Kidney (tissue), 13 donors: ENCODE measurements at regions not wholly inside any gene's neighbourhood (a gene's known extent, or its start where the extent isn't known, plus 50 kb on each side); places are given as distances from the start of the nearest gene placed in this dataset.

Experiments used
- DNase-seq, 5 donors: peaks; one replicate each; pipeline ENCODE4 v3.0.0-alpha.2; 2013 to 2020
- FAIRE-seq: peaks from 2 replicates; lab custom pipeline; 2012; peaks lifted over from hg19 to GRCh38; lab: Jason Lieb, UNC
- H3K27ac ChIP-seq, 2 donors: one replicate each; pipeline ENCODE4 v1.7.0; 2013; ENCODE audit warnings: low read depth in 2 of 2, low read length in 2 of 2, inconsistent platforms in 1 of 2
- H3K27me3 ChIP-seq: one replicate; pipeline ENCODE4 v1.7.1; 2013; ENCODE audit warnings: low read length, inconsistent platforms; ENCODE audit not compliant: control insufficient read depth, insufficient read depth
- H3K36me3 ChIP-seq, 3 donors: one replicate each; pipeline versions ENCODE4 v1.7.0 to v1.7.1; 2013; ENCODE audit warnings: low read length in 3 of 3, control low read depth in 1 of 3, inconsistent platforms in 1 of 3; ENCODE audit not compliant: insufficient read depth in 3 of 3, control insufficient read depth in 2 of 3
- H3K4me1 ChIP-seq, 3 donors: one replicate each; pipeline versions ENCODE4 v1.7.0 to v1.7.1; 2013; ENCODE audit warnings: low read length in 3 of 3, inconsistent platforms in 1 of 3, low read depth in 1 of 3; ENCODE audit not compliant: control insufficient read depth in 2 of 3, insufficient read depth in 2 of 3
- H3K4me3 ChIP-seq, 3 donors: one replicate each; pipeline versions ENCODE4 v1.7.0 to v1.8.1; 2013; ENCODE audit warnings: low read length in 3 of 3, control low read depth in 1 of 3, inconsistent platforms in 1 of 3
- H3K9ac ChIP-seq, 3 donors: one replicate each; pipeline versions ENCODE4 v1.7.0 to v1.7.1; 2013; ENCODE audit warnings: low read length in 3 of 3, control low read depth in 1 of 3, inconsistent platforms in 1 of 3
- H3K9me3 ChIP-seq, 3 donors: one replicate each; pipeline versions ENCODE4 v1.7.0 to v1.7.1; 2013; ENCODE audit warnings: low read length in 3 of 3, control low read depth in 1 of 3, inconsistent platforms in 1 of 3; ENCODE audit not compliant: control insufficient read depth in 2 of 3, insufficient read depth in 1 of 3
- intact Hi-C: fragments of 100-400 bp; cut with DNase I; formaldehyde crosslinking; loops from one replicate; pipeline ENCODE4 v1.11.1; 2022
- TF ChIP-seq, protein P1 (sequence below): IDR thresholded peaks from 3 replicates; pipeline ENCODE4 v1.5.1; 2012; ENCODE audit warnings: mild to moderate bottlenecking, moderate library complexity, borderline replicate concordance; ENCODE audit not compliant: insufficient read depth; ENCODE audit errors: extremely low read depth
- donor health status: control.
- donor health status: control.
- donor health status: control.
- donor health status: control.
- donor health status: control.
- donor health status: DM: yes; HTN: yes; CAD: no.
- donor health status: Normal renal cell carcinoma (clear cell type).

GRCh38 chr13:106220211-106220610 is 315.3 kb downstream of the EFNB2 start:
- Histone ChIP-seq H3K9me3 (no peaks in the 10 kb centered on the region), H3K36me3 (no peaks in the 10 kb centered on the region), H3K4me1 (no peaks in the 10 kb centered on the region), H3K27ac (no peak overlapping the region), H3K27me3 (no peaks in the 10 kb centered on the region), H3K4me3 (no peak overlapping the region), H3K9ac (no peak overlapping the region)
- TF ChIP-seq, protein P1, sequence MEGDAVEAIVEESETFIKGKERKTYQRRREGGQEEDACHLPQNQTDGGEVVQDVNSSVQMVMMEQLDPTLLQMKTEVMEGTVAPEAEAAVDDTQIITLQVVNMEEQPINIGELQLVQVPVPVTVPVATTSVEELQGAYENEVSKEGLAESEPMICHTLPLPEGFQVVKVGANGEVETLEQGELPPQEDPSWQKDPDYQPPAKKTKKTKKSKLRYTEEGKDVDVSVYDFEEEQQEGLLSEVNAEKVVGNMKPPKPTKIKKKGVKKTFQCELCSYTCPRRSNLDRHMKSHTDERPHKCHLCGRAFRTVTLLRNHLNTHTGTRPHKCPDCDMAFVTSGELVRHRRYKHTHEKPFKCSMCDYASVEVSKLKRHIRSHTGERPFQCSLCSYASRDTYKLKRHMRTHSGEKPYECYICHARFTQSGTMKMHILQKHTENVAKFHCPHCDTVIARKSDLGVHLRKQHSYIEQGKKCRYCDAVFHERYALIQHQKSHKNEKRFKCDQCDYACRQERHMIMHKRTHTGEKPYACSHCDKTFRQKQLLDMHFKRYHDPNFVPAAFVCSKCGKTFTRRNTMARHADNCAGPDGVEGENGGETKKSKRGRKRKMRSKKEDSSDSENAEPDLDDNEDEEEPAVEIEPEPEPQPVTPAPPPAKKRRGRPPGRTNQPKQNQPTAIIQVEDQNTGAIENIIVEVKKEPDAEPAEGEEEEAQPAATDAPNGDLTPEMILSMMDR, result no peak
- no peak for FAIRE-seq
- no peak for DNase-seq
- intact Hi-C loops, result no loop called here

- intact Hi-C loops, result no loop called here
- Histone ChIP-seq H3K4me3 (no peak overlapping the region), H3K9me3 (no peaks in the 10 kb centered on the region), H3K9ac (no peak overlapping the region), H3K27ac (no peak overlapping the region), H3K4me1 (no peaks in the 10 kb centered on the region), H3K36me3 (no peaks in the 10 kb centered on the region), H3K27me3 (no peaks in the 10 kb centered on the region)
- no peak for FAIRE-seq
- TF ChIP-seq, protein P1, result no peak
- DNase-seq, result no peak
Measured at GRCh38 chr13:106213028-106213757, 322.3 kb downstream of the EFNB2 start.

DNA sequence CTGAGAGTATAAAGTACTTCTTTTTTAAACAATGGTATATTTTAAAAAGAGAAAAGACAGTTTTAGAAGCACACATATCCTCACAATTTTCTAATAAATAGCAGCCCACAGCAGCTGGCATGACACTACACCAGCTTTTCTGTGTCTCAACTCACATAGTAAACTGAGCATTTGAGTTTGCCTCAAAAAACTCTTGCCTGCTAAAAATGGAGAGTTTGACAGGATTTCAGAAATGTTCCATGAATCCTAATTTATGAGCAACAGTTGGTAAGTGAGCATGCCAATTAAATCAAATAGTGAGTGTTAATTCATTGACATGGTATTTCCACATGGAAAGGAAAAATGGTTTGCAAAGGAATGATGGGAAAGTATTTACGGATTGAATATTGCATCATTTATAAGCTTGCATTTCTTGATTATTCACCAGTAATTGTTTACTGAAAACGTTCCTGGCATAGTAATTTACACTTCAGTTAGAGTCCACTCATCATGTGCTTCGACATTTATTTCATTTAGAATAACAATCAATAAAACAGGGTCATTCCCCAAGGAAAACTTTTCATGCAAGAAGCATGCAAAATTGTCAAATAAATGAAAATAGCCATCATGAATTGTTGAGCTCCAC is 323.0 kb downstream of the EFNB2 start:
- Histone ChIP-seq H3K9me3 (no peaks in the 10 kb centered on the region), H3K27ac (no peak overlapping the region), H3K4me3 (no peak overlapping the region), H3K27me3 (no peaks in the 10 kb centered on the region), H3K9ac (no peak overlapping the region), H3K4me1 (no peaks in the 10 kb centered on the region), H3K36me3 (no peaks in the 10 kb centered on the region)
- FAIRE-seq, result no peak
- DNase-seq, result no peak
- intact Hi-C loops, result no loop called here
- TF ChIP-seq, protein P1, result no peak
